ENCODE measurements at regions not wholly inside any gene's neighbourhood (a gene's known extent, or its start where the extent isn't known, plus 50 kb on each side); places are given as distances from the start of the nearest gene placed in this dataset.

- no peak for TF ChIP-seq CTCF (IDR thresholded peaks at IDR 0.05)
- TF ChIP-seq POLR2AphosphoS5 (IDR thresholded peaks at IDR 0.05): no peak
- no peak for TF ChIP-seq POLR2A (IDR thresholded peaks at IDR 0.05)
These were observed 189.8 kb downstream of the KLF13 start for GRCh38 chr15:31516440-31516839.

All from transverse colon (tissue), 4 donors.